ENCODE measurements at regions not wholly inside any gene's neighbourhood (a gene's known extent, or its start where the extent isn't known, plus 50 kb on each side); places are given as distances from the start of the nearest gene placed in this dataset.

- H3K36me3 Mint-ChIP-seq, result no peaks in the 10 kb centered on the region
- TF ChIP-seq, protein P1, sequence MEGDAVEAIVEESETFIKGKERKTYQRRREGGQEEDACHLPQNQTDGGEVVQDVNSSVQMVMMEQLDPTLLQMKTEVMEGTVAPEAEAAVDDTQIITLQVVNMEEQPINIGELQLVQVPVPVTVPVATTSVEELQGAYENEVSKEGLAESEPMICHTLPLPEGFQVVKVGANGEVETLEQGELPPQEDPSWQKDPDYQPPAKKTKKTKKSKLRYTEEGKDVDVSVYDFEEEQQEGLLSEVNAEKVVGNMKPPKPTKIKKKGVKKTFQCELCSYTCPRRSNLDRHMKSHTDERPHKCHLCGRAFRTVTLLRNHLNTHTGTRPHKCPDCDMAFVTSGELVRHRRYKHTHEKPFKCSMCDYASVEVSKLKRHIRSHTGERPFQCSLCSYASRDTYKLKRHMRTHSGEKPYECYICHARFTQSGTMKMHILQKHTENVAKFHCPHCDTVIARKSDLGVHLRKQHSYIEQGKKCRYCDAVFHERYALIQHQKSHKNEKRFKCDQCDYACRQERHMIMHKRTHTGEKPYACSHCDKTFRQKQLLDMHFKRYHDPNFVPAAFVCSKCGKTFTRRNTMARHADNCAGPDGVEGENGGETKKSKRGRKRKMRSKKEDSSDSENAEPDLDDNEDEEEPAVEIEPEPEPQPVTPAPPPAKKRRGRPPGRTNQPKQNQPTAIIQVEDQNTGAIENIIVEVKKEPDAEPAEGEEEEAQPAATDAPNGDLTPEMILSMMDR (conservative IDR thresholded peaks at IDR 0.05), result no peak
- no peak overlapping the region for H3K4me3 Mint-ChIP-seq
- peaks cover 27% of the 10 kb centered on the region for H3K4me1 Mint-ChIP-seq (ENCODE audit: unreplicated experiment)
- no peak overlapping the region for H3K27ac Mint-ChIP-seq
- DNase-seq (ENCODE audit: extremely low spot score, unreplicated experiment), result no peak
- no peaks in the 10 kb centered on the region for H3K9me3 Mint-ChIP-seq
- peaks cover 48% of the 10 kb centered on the region for H3K27me3 Mint-ChIP-seq
These were observed 95.6 kb upstream of the CACNA1E start for GRCh38 chr1:181387702-181388101.

DNA sequence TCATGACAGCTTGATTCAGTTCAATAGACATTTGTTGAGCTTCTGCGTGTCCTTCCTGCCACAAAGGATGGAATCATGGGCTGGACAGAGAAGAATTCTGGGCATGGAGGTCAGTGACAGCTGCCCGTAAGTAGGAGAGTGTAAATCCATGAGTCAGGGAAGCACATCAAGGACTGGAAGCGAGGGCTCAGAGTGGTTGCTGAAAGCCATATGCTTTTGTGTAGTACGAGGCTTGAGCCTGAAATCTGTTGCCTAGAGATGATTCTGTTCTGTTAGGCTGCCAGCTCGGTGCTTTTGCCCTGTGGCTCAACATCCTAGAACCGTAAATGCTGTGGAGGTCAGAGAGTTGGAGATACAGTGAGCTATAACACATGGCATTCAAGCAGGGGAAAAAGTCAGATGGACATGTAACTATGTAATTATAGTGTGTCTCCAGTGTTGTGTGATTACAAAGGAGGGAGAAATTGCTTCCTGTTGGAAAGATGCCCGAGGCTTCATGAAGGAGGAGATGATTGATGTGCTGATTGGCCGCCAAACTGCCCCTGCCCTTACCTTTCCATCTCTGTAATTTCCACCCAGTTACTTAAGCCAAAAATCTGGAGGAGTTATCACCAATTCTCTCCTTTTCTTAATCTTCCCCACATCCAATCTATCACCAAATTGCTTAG is 92.8 kb upstream of the CACNA1E start:
- Mint-ChIP-seq H3K4me1 (ENCODE audit: unreplicated experiment) (peaks cover 30% of the 10 kb centered on the region), H3K36me3 (no peaks in the 10 kb centered on the region), H3K27me3 (peaks cover 38% of the 10 kb centered on the region), H3K4me3 (peak overlapping the region; percentile 29), H3K27ac (peak overlapping the region; percentile 24), H3K9me3 (no peaks in the 10 kb centered on the region)
- TF ChIP-seq, protein P1 (conservative IDR thresholded peaks at IDR 0.05), result no peak
- no peak for DNase-seq (ENCODE audit: extremely low spot score, unreplicated experiment)

GRCh38 chr1:181391301-181391900 is 91.9 kb upstream of the CACNA1E start:
- Mint-ChIP-seq H3K4me3 (no peak overlapping the region), H3K4me1 (ENCODE audit: unreplicated experiment) (peaks cover 30% of the 10 kb centered on the region), H3K9me3 (no peaks in the 10 kb centered on the region), H3K27me3 (peaks cover 32% of the 10 kb centered on the region), H3K27ac (peak overlapping the region; percentile 5), H3K36me3 (no peaks in the 10 kb centered on the region)
- DNase-seq (ENCODE audit: extremely low spot score, unreplicated experiment), result no peak
- TF ChIP-seq, protein P1 (conservative IDR thresholded peaks at IDR 0.05), result peak; percentile 37

DNA sequence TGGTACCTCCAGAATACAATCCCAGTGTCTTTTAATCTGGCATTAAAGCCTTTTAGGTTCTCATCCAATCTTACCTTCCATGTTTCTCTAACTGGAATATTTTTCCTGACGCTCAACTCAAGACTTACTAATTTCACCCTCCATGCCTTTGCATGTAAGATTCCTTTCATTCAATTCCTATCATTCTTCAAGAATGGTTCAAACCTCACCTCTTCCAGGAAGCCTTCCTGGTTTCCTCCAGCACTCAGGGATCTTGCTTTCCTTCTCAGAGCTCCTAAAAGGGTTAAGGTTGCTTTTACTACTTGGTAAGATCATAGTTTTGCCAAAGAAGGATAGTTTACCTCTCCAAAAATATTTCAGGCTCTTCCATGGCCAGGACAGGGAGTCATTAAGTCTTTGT is 91.2 kb upstream of the CACNA1E start:
- H3K27me3 Mint-ChIP-seq, result peaks cover 32% of the 10 kb centered on the region
- peaks cover 30% of the 10 kb centered on the region for H3K4me1 Mint-ChIP-seq (ENCODE audit: unreplicated experiment)
- H3K4me3 Mint-ChIP-seq, result no peak overlapping the region
- no peaks in the 10 kb centered on the region for H3K9me3 Mint-ChIP-seq
- DNase-seq (ENCODE audit: extremely low spot score, unreplicated experiment), result no peak
- H3K27ac Mint-ChIP-seq, result no peak overlapping the region
- H3K36me3 Mint-ChIP-seq, result no peaks in the 10 kb centered on the region
- TF ChIP-seq, protein P1 (conservative IDR thresholded peaks at IDR 0.05), result no peak

- Mint-ChIP-seq H3K9me3 (no peaks in the 10 kb centered on the region), H3K4me1 (ENCODE audit: unreplicated experiment) (peaks cover 30% of the 10 kb centered on the region), H3K4me3 (no peak overlapping the region), H3K27me3 (peaks cover 31% of the 10 kb centered on the region), H3K27ac (no peak overlapping the region), H3K36me3 (no peaks in the 10 kb centered on the region)
- no peak for DNase-seq (ENCODE audit: extremely low spot score, unreplicated experiment)
- TF ChIP-seq, protein P1 (conservative IDR thresholded peaks at IDR 0.05), result no peak
These were observed 90.6 kb upstream of the CACNA1E start for GRCh38 chr1:181392613-181393220.

All from type B pancreatic cell (in vitro differentiated cells).